Endometrium (tissue), 2 donors: ENCODE measurements at regions not wholly inside any gene's neighbourhood (a gene's known extent, or its start where the extent isn't known, plus 50 kb on each side); places are given as distances from the start of the nearest gene placed in this dataset.
"Not testable (repeated sequence)": the region's sequence is repeated elsewhere in the genome, so short reads cannot be mapped to it uniquely, and the experiment has no call there.

ENCODE experiments used
- FAIRE-seq: peaks from 2 replicates; lab custom pipeline; 2012; peaks lifted over from hg19 to GRCh38; lab: Jason Lieb, UNC
- donor health status: control.
- donor health status: control.

- FAIRE-seq, result no peak
Measured at GRCh38 chr6:168255283-168255881, 64.2 kb downstream of the DACT2 start.

- no peak for FAIRE-seq
Measured at GRCh38 chr6:168252267-168252666, 67.3 kb downstream of the DACT2 start.

GRCh38 chr6:168250250-168250649, 69.3 kb downstream of the DACT2 start:
- no peak for FAIRE-seq

- no peak for FAIRE-seq
Measured at GRCh38 chr6:168249746-168250145, 69.8 kb downstream of the DACT2 start.

GRCh38 chr6:168248148-168248620, 71.4 kb downstream of the DACT2 start:
- no peak for FAIRE-seq

- peak; percentile 87 for FAIRE-seq
Measured at GRCh38 chr6:168247443-168248147, 72.0 kb downstream of the DACT2 start.

- FAIRE-seq, result no peak
Measured at GRCh38 chr6:168244961-168245551, 74.5 kb downstream of the DACT2 start.

GRCh38 chr6:168243812-168244376, 75.7 kb downstream of the DACT2 start:
- FAIRE-seq, result no peak

- no peak for FAIRE-seq
Measured at GRCh38 chr6:168242940-168243225, 76.7 kb downstream of the DACT2 start.

GRCh38 chr6:168242111-168242939, 77.3 kb downstream of the DACT2 start:
- FAIRE-seq, result no peak

GRCh38 chr6:168240160-168240559, 79.4 kb downstream of the DACT2 start:
- no peak for FAIRE-seq

GRCh38 chr6:168239044-168239773, 80.4 kb downstream of the DACT2 start:
- FAIRE-seq, result no peak

GRCh38 chr6:168238159-168238909, 81.2 kb downstream of the DACT2 start:
- no peak for FAIRE-seq

- FAIRE-seq, result not testable (repeated sequence)
Measured at GRCh38 chr6:168233875-168234213, 85.7 kb downstream of the DACT2 start.

GRCh38 chr6:168232989-168233874, 86.3 kb downstream of the DACT2 start:
- no peak for FAIRE-seq

GRCh38 chr6:168232528-168232927, 87.0 kb downstream of the DACT2 start:
- no peak for FAIRE-seq

- no peak for FAIRE-seq
Measured at GRCh38 chr6:168232062-168232461, 87.5 kb downstream of the DACT2 start.

GRCh38 chr6:168231393-168231957, 88.1 kb downstream of the DACT2 start:
- no peak for FAIRE-seq

- FAIRE-seq, result no peak
Measured at GRCh38 chr6:168229368-168229752, 90.2 kb downstream of the DACT2 start.
